D341Med (cell line): ENCODE measurements at regions not wholly inside any gene's neighbourhood (a gene's known extent, or its start where the extent isn't known, plus 50 kb on each side); places are given as distances from the start of the nearest gene placed in this dataset.

Experiments
- DNase-seq: peaks from one replicate; pipeline ENCODE4 v3.0.0; 2012; ENCODE audit warnings: low spot score

DNA sequence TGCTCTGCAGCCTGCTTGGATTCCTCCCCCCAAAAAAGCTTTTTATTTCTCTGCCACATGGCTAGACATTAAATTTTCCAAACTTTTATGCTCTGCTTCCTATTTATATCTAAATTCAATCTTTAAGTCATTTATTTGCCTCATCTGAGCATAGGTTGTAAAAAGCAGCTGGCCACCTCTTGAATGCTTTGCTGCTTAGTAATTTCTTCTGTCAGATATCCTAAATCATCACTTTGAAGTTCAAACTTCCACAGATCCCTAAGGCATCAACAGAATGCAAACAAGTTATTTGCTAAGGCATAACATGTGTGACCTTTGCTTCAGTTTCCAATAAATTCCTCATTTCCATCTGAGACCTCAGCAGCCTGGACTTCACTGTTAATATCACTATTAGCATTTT, 209.6 kb downstream of the FSCB start:
- no peak for DNase-seq

GRCh38 chr14:44291366-44291915, 215.6 kb downstream of the FSCB start:
- DNase-seq = no peak

DNA sequence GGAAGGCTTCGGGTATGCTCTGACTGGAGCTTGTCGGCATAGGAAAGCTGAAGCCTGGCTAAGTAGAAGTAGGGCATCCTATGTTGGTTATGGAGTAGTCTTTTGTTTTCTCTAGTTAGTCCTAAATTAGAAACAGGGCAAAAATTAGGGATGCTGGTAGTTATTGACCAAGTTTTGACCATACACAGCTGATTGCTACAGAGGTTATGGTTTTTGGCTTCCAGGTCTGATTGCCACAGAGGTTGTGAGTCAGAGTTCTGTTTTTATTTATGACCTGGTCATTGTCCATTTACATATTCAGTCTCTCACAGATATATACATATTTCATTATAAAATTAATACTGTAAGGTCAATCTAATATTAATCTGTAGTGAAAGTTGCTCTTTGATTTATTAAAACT, 219.2 kb downstream of the FSCB start:
- DNase-seq = no peak

GRCh38 chr14:44286201-44286600, 220.9 kb downstream of the FSCB start:
- DNase-seq = no peak

DNA sequence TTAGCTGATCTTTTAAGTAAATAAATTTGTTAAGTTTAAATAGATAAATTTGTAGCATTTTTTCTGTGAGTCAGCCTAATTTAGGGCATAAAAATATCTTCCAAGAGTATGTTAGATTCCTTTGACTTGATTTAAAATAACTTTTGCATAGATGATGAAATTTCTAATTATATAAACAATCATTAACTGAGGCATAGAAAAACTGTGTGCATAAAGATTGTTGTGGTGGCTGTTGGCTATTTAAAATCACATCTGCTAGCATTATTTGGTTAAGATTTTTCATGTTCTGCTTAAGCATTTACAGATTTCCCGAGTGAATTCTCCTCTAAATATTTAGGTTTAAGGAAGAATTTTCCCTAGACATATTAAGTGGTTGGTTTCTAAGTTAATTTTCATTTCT, 223.2 kb downstream of the FSCB start:
- no peak for DNase-seq

DNA sequence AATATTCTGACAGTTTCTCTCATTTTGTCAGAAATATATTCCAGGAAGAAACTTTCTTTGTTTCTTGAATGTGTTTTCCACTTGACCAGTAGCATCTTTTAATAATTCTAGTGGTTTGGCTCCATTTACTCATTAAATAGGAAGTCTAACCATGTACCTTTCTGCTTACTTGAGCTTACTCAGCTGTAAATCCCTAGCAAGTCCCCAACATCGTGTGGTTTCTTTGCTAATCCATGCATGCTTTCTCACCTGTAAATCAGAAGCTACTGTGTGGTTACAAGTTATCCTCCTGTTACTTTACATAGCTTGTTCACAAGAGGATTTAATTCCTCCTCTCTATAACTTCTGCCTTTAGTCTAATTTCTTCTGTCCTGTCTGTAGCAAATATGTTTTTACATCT, 227.7 kb downstream of the FSCB start:
- no peak for DNase-seq

DNA sequence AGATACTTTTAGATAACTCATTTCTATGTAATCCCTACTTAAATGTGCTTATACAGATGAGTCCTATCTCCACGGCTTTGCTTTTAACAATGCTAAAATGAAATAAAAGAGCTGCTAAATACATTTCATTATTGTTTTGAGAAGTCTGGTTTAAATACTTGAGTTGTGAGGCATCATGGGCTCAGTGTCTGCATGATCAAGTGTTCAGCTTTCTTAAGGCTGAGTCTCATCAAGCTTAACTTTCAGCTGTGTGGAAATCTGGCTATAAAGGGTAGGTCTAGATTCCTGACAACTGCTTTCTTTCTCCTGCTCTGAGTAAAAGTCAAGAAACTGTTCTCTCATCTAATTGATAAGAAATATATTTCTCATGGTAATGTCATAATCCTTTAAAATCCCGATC, 235.4 kb downstream of the FSCB start:
- no peak for DNase-seq

- DNase-seq = no peak
Measured at GRCh38 chr14:44271006-44271405, 236.1 kb downstream of the FSCB start.

- no peak for DNase-seq
Measured at GRCh38 chr14:44265246-44265645, 241.8 kb downstream of the FSCB start.

GRCh38 chr14:44215660-44216059, 291.4 kb downstream of the FSCB start:
- no peak for DNase-seq

- DNase-seq = no peak
Measured at GRCh38 chr14:44211718-44212117, 295.4 kb downstream of the FSCB start.

- DNase-seq = no peak
Measured at GRCh38 chr14:44204061-44204835, 302.8 kb downstream of the FSCB start.

- DNase-seq = no peak
Measured at GRCh38 chr14:44180975-44181374, 326.1 kb downstream of the FSCB start.

DNA sequence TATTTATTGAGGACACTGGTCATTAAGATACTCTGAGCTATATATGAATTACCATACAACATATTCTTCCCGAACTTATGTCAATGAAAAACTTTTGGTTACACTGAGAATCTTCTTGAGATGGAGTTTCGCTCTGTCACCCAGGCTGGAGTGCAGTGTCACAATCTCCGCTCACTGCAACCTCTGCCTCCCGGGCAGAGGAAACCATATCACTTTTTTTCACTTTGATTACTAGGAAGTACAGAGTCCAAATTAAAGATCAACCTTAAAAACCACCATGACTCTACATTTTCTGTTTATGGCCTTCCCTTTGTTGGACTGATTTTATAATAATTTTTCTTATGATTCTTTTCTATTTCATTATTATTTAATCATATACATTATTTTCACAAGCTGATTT, 336.5 kb downstream of the FSCB start:
- no peak for DNase-seq

DNA sequence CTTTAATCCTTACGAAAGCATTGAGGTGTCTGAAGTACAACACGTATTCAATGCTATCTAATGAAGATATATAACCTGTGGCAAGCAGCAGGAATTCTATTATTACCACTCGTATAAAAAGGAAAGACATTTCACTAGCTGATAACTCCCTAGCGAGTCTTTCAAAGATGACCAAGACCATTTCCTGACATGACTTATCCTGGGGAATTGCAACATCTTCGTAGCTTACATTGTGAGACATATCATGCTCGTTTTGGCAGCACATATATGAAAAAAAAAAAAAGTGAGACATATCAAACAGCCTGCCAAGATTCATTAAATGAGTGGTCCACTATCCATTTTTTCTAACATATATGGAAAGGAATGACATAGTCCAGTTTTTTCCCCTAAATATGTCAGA, 337.0 kb downstream of the FSCB start:
- DNase-seq = no peak

GRCh38 chr14:44168566-44168965, 338.5 kb downstream of the FSCB start:
- DNase-seq = no peak

GRCh38 chr14:44166611-44167010, 340.5 kb downstream of the FSCB start:
- no peak for DNase-seq

DNA sequence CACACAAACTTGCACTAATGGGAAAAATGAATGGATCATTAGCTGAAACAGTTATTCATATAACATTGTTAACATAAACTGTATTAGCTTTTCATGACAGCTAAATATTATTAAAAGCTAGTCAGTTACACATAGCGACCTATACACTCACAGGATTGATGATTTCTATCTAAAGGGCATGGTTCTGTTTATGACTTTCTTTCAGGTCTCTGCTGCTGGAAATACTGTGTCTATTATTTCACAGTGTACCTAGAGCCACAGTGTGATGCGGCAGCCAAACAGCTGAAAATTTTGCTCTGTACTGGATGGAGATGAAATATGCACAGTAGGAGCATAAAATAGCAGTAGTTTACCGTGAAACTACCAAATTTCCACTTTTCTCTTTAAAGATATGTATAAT, 341.1 kb downstream of the FSCB start:
- no peak for DNase-seq

DNA sequence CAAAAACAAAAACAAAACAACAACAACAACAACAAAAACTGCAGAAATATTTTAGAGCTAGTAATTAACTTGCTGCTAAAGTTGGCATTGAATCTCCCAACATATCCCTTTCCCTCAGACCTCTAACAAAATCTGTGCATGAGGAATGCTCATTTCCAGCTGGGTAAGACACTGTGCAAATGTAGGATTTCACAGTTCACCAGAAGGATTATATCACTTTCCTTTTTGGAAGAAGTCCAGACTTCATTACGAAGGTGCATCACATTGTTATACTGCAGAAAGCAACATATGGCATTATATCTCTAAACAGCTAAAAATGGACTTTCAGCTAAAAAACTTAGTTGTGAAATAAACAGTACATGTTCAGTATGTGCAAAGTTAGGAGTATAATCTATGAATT, 341.8 kb downstream of the FSCB start:
- no peak for DNase-seq

DNA sequence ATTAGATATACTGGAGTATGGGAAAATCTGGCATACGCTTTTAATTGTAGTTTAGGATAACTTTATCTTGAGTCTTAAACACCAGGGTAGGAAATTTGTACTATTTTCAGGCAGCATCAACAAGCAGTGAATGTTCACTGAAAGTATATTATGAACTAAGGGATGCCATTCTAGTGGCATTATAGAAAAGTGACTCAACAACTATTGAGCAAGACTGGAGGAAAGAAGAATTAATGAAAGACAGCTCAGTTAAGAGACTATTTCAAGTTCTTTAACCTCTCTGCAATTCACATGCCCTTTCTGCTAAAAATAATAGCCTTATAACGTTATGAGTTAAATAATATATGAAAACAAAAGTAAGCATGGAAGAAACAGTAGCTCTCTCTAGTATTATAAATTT, 343.1 kb downstream of the FSCB start:
- no peak for DNase-seq

- DNase-seq = no peak
Measured at GRCh38 chr14:44162197-44162596, 344.9 kb downstream of the FSCB start.

DNA sequence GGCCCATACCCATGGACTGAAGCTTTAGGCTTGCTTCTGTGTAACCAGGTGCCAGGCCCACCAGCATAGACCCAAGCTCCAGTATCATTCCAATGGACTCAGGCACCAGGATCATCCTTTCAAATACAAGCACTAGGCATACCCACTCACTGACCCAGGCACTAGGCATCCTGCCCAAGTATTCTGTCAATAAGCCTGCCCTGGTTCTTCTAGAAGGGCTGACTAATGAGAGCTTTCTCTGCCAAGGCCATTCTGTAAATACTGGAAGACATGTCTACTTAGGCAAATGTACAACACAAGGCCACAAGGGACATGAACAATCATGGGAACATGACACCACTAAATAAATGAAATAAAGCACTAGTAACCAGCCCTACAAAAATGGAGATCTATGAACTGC, 352.2 kb downstream of the FSCB start:
- no peak for DNase-seq

- DNase-seq = no peak
Measured at GRCh38 chr14:44154446-44154845, 352.6 kb downstream of the FSCB start.

DNA sequence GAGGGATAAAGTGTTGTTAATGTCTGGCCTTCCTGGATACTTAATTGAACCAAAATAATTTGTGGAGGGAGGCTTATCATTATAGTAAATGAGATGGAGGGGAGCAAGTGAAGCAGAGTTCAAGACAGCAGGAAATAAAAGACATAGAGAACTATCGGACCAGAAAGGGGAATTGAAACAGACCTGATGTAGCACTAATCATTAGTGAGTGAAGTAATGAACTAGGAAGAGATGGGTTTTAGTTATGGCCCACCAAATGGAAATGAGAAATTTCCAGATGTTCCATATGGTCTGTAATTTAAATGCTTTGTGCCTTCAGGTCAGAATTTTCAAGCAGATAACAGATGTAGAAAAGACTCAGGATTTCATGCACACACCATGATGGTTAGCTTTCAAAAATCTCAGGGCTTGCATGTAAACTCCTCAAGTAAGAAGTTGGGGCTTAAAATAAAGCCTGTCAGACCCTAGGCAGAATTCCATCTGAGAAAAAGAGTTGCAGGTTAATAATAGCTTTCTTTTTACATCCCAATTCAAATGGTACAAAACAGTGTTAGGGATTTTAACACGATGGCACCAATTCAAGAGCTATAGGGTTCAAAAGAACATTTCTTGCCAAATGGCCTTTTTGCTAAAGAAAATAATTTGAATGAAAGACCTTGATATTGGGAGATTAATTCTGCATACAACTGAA, 355.8 kb downstream of the FSCB start:
- no peak for DNase-seq
